ENCODE measurements at regions not wholly inside any gene's neighbourhood (a gene's known extent, or its start where the extent isn't known, plus 50 kb on each side); places are given as distances from the start of the nearest gene placed in this dataset.

GRCh38 chr7:41367967-41368882 lies 334.7 kb downstream of the INHBA start:
- TF ChIP-seq GATA2 (IDR thresholded peaks at IDR 0.05; ENCODE audit: low read depth, low read length) (no peak), GATA3 (IDR thresholded peaks at IDR 0.05; ENCODE audit: low read depth, low read length) (no peak)
